ENCODE measurements at regions not wholly inside any gene's neighbourhood (a gene's known extent, or its start where the extent isn't known, plus 50 kb on each side); places are given as distances from the start of the nearest gene placed in this dataset.
"Not testable (repeated sequence)": the region's sequence is repeated elsewhere in the genome, so short reads cannot be mapped to it uniquely, and the experiment has no call there.

DNA sequence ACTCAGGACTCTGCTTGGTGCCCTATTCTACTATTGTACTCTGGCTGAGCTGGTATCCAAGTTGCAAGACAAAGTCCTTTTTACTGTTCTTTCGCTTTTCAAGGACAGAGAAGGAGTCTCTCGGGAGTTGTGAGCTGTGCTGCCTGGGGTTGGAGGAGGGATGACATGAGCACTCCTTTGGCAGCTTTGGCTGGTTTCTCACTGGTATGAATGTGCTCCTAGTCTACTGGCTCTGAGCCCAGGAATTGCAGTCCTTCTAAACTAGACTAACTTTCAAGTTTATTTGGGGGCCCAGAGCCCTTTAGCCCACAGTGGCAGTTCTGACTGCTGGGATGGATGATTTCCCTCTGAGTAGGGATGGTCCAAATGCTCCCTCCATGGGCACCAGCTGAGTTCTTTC, 997.1 kb downstream of the RAB28 start:
- DNase-seq (ENCODE audit: low read depth) = peak; percentile 0
- H3K4me3 ChIP-seq (ENCODE audit: low read depth, low read length) = no peak overlapping the region
- TF ChIP-seq CTCF (conservative IDR thresholded peaks at IDR 0.05; ENCODE audit: low read depth, low read length) = no peak

- TF ChIP-seq CTCF (conservative IDR thresholded peaks at IDR 0.05; ENCODE audit: low read depth, low read length) = no peak
- no peak for DNase-seq (ENCODE audit: low read depth)
- H3K4me3 ChIP-seq (ENCODE audit: low read depth, low read length) = no peak overlapping the region
Measured at GRCh38 chr4:12472087-12472486, 1012.1 kb downstream of the RAB28 start.

DNA sequence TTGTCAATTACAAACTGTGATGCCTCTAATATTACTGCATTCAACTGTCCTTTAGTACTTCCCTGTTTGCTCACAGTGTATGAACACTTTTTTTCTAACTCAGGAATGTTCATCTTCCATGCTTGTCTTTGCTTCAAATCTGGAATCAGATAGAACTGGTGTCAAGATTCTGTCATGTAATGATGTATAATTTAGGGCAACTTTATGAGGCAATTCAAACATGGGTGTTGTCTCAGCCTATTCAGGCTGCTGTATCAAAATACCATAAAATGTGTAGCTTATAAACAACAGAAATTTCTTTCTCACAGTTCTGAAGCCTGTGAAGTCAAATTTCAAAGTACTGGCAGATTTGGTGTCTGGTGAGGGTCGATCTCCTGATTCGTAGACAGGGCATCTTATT, 1012.9 kb downstream of the RAB28 start:
- no peak for TF ChIP-seq CTCF (conservative IDR thresholded peaks at IDR 0.05; ENCODE audit: low read depth, low read length)
- DNase-seq (ENCODE audit: low read depth) = no peak
- no peak overlapping the region for H3K4me3 ChIP-seq (ENCODE audit: low read depth, low read length)

- DNase-seq (ENCODE audit: low read depth); H3K4me3 ChIP-seq (ENCODE audit: low read depth, low read length): not testable (repeated sequence)
Measured at GRCh38 chr4:12461576-12461975, 1022.6 kb downstream of the RAB28 start.

GRCh38 chr4:12459126-12459525, 1025.0 kb downstream of the RAB28 start:
- DNase-seq (ENCODE audit: low read depth) = no peak
- TF ChIP-seq CTCF (conservative IDR thresholded peaks at IDR 0.05; ENCODE audit: low read depth, low read length) = no peak
- H3K4me3 ChIP-seq (ENCODE audit: low read depth, low read length) = no peak overlapping the region

DNA sequence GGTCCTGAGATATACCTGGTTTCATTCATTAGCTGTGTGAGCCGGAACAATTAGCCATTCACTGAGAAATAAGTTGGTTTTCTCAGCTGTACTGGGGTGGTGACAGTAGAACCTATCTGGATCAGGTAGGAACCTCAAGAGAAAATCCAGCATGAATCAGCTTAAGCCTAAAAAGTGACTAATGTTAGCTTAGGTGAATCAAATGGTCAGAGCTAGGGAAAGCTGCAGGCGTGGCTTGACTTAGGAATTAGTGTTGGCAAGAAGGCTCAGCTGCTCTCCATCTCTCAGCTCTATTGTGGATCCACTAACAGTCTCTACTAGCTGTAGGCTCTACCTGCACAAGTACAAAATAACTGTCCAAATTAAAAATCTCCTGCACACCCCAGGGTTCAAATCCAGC, 1025.5 kb downstream of the RAB28 start:
- no peak for DNase-seq (ENCODE audit: low read depth)
- H3K4me3 ChIP-seq (ENCODE audit: low read depth, low read length) = no peak overlapping the region
- no peak for TF ChIP-seq CTCF (conservative IDR thresholded peaks at IDR 0.05; ENCODE audit: low read depth, low read length)

- DNase-seq (ENCODE audit: low read depth) = no peak
- no peak for TF ChIP-seq CTCF (conservative IDR thresholded peaks at IDR 0.05; ENCODE audit: low read depth, low read length)
- no peak overlapping the region for H3K4me3 ChIP-seq (ENCODE audit: low read depth, low read length)
Measured at GRCh38 chr4:12452291-12452690, 1023.6 kb upstream of the HS3ST1 start.

DNA sequence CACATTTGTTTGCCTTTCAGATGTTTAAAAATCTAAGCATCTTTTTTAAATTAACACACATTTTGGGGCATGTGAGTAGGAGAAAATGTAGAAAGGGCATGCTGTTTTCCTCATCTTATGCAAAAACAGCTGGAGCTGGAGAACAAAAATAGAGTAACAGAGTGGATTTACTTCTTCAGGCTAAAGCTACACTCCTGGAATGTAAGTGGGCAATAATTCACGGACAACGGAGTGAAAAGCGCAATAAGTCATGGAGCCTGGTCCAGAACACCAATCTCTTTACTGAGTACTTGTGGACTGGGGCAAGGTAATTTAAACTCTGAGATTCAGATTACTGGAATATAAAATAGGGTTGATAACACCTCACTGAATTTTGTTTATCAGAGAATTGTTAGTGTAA, 1018.8 kb upstream of the HS3ST1 start:
- DNase-seq (ENCODE audit: low read depth) = no peak
- TF ChIP-seq CTCF (conservative IDR thresholded peaks at IDR 0.05; ENCODE audit: low read depth, low read length) = no peak
- H3K4me3 ChIP-seq (ENCODE audit: low read depth, low read length) = no peak overlapping the region
